Astrocyte of the spinal cord (primary cell): ENCODE measurements at regions not wholly inside any gene's neighbourhood (a gene's known extent, or its start where the extent isn't known, plus 50 kb on each side); places are given as distances from the start of the nearest gene placed in this dataset.

ENCODE experiments used
- DNase-seq: peaks from one replicate; pipeline ENCODE4 v3.0.0; 2011; ENCODE audit warnings: low read depth, low spot score
- H3K4me3 ChIP-seq: 2 replicates; pipeline ENCODE4 v1.5.1; 2011; ENCODE audit warnings: low read depth, mild to moderate bottlenecking, low read length, moderate library complexity
- CTCF ChIP-seq: IDR thresholded peaks from 2 replicates; pipeline ENCODE4 v1.5.1; 2012; ENCODE audit warnings: low read depth, mild to moderate bottlenecking, low read length, inconsistent platforms
- in situ Hi-C: cut with HindIII; loops from 2 replicates; pipeline ENCODE4 v1.10.0; 2017; ENCODE audit warnings: low sequenced_read_pairs

GRCh38 chr5:164119806-164120447 lies 614.5 kb downstream of the MAT2B start:
- H3K4me3 ChIP-seq = no peak overlapping the region
- in situ Hi-C loops = no loop called here
- peak; percentile 36 for DNase-seq
- no peak for TF ChIP-seq CTCF

DNA sequence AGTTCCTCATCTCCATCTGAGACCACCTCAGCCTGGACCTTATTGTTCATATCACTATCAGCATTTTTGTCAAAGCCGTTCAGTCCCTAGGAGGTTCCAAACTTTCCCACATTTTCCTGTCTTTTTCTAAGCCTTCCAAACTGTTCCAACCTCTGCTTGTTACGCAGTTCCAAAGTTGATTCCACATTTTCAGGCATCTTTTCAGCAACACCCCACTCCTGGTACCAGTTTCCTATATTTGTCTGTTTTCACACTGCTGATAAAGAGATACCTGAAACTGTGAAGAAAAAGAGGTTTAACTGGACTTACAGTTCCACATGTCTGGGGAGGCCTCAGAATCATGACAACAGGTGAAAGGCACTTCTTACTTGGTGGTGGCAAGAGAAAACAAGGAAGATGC lies 622.1 kb downstream of the MAT2B start:
- H3K4me3 ChIP-seq = no peak overlapping the region
- in situ Hi-C loops = no loop called here
- TF ChIP-seq CTCF = no peak
- no peak for DNase-seq

GRCh38 chr5:164132358-164132757 lies 626.9 kb downstream of the MAT2B start:
- no peak for DNase-seq
- no peak for TF ChIP-seq CTCF
- no peak overlapping the region for H3K4me3 ChIP-seq
- in situ Hi-C loops = no loop called here

DNA sequence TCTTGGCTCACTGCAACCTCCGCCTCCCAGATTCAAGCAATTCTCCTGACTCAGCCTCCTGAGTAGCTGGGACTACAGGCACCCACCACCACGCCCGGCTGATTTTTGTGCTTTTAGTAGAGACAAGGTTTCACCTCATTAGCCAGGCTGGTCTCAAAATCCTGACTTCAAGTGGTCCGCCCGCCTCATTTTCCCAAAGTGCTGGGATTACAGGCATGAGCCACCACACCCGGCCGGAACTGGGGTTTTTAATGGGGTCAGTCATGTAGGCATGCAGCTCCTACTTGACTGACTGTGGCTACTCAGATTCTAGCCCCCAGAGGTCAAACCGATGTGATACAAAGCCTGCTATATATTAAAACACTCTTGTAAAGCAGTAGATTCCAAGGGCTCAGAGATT lies 631.7 kb downstream of the MAT2B start:
- no peak for TF ChIP-seq CTCF
- no peak for DNase-seq
- H3K4me3 ChIP-seq = no peak overlapping the region
- in situ Hi-C loops = no loop called here

GRCh38 chr5:164139423-164139822 lies 634.0 kb downstream of the MAT2B start:
- no peak for TF ChIP-seq CTCF
- in situ Hi-C loops = no loop called here
- H3K4me3 ChIP-seq = no peak overlapping the region
- DNase-seq = no peak

GRCh38 chr5:164145458-164145857 lies 640.0 kb downstream of the MAT2B start:
- TF ChIP-seq CTCF = no peak
- DNase-seq = no peak
- in situ Hi-C loops = no loop called here

GRCh38 chr5:164146223-164146622 lies 640.8 kb downstream of the MAT2B start:
- in situ Hi-C loops = no loop called here

More at GRCh38 chr5:164145458-164145857, 640.0 kb downstream of the MAT2B start:
- no peak overlapping the region for H3K4me3 ChIP-seq

More at GRCh38 chr5:164146223-164146622, 640.8 kb downstream of the MAT2B start:
- H3K4me3 ChIP-seq = no peak overlapping the region
- no peak for DNase-seq
- TF ChIP-seq CTCF = no peak
